ENCODE measurements at regions not wholly inside any gene's neighbourhood (a gene's known extent, or its start where the extent isn't known, plus 50 kb on each side); places are given as distances from the start of the nearest gene placed in this dataset.

DNA sequence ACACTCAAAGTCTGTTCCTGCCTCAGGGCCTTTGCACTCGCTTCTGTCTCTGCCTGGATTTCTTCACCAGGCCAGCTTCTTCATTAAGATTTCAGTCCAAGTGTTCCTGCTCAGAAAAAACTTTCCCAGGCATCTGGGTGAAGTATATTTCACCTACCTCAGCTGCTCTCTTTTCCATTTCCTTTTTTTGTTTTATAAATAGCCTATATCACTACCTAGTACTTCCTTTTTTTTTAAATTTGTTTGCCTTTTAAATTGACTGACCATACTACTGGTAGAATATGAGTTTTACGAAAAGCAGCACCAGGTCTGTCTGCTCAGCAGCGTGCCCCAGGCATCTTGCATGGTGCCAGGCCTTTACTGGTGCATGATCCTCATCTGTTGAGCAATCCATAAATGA is 1064.4 kb downstream of the UQCRFS1 start:
- TF ChIP-seq, protein P1, sequence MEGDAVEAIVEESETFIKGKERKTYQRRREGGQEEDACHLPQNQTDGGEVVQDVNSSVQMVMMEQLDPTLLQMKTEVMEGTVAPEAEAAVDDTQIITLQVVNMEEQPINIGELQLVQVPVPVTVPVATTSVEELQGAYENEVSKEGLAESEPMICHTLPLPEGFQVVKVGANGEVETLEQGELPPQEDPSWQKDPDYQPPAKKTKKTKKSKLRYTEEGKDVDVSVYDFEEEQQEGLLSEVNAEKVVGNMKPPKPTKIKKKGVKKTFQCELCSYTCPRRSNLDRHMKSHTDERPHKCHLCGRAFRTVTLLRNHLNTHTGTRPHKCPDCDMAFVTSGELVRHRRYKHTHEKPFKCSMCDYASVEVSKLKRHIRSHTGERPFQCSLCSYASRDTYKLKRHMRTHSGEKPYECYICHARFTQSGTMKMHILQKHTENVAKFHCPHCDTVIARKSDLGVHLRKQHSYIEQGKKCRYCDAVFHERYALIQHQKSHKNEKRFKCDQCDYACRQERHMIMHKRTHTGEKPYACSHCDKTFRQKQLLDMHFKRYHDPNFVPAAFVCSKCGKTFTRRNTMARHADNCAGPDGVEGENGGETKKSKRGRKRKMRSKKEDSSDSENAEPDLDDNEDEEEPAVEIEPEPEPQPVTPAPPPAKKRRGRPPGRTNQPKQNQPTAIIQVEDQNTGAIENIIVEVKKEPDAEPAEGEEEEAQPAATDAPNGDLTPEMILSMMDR (IDR thresholded peaks at IDR 0.05 in 8 of 11, conservative IDR thresholded peaks at IDR 0.05 in 3 of 11): no peak
- TF ChIP-seq POLR2A (IDR thresholded peaks at IDR 0.05): no peak

Measured in spleen (tissue), 7 donors.